Astrocyte (in vitro differentiated cells and primary cell): ENCODE measurements at regions not wholly inside any gene's neighbourhood (a gene's known extent, or its start where the extent isn't known, plus 50 kb on each side); places are given as distances from the start of the nearest gene placed in this dataset.

Experiments
- CTCF ChIP-seq: IDR thresholded peaks from 2 replicates; pipeline ENCODE4 v1.5.1; 2011; ENCODE audit warnings: low read depth, mild to moderate bottlenecking, inconsistent platforms, low read length, moderate library complexity; ENCODE audit not compliant: insufficient read depth
- EZH2 ChIP-seq: IDR thresholded peaks from 2 replicates; pipeline ENCODE4 v1.6.1; 2012; ENCODE audit warnings: mild to moderate bottlenecking, low read length, inconsistent platforms; ENCODE audit not compliant: insufficient read depth

GRCh38 chr7:93015779-93016481 lies 101.8 kb downstream of the SAMD9 start:
- TF ChIP-seq EZH2, result no peak
- no peak for TF ChIP-seq CTCF
